NB4 (cell line): ENCODE measurements at regions not wholly inside any gene's neighbourhood (a gene's known extent, or its start where the extent isn't known, plus 50 kb on each side); places are given as distances from the start of the nearest gene placed in this dataset.

Experiments
- CTCF ChIP-seq: IDR thresholded peaks from one replicate; pipeline ENCODE4 v1.5.1; 2012; ENCODE audit warnings: low read depth, low read length
- MAX ChIP-seq: IDR thresholded peaks from 2 replicates; pipeline ENCODE4 v1.6.1; 2011; ENCODE audit warnings: low read depth, low read length
- MYC ChIP-seq: IDR thresholded peaks from 2 replicates; pipeline ENCODE4 v1.6.1; 2011; ENCODE audit warnings: low read depth, low read length
- POLR2A ChIP-seq: IDR thresholded peaks from 2 replicates; pipeline ENCODE4 v1.6.1; 2011; ENCODE audit warnings: mild to moderate bottlenecking; ENCODE audit not compliant: insufficient read length; ENCODE audit errors: extremely low read depth

GRCh38 chr16:66006485-66006884 is 360.0 kb upstream of the CDH5 start:
- TF ChIP-seq CTCF: no peak
- no peak for TF ChIP-seq POLR2A
- no peak for TF ChIP-seq MAX
- no peak for TF ChIP-seq MYC
